Testis (tissue), 2 donors: ENCODE measurements at regions not wholly inside any gene's neighbourhood (a gene's known extent, or its start where the extent isn't known, plus 50 kb on each side); places are given as distances from the start of the nearest gene placed in this dataset.

Source experiments
- POLR2A ChIP-seq: fragments of 450-650 bp; IDR thresholded peaks from one replicate; pipeline ENCODE4 v1.6.1; 2017; ENCODE audit warnings: antibody characterized with exemption, mild to moderate bottlenecking, moderate library complexity
- TF ChIP-seq, protein P1 (sequence below), 3 experiments: fragments of 450-650 bp in 2 of 3; fragments of 200-600 bp in 1 of 3; sonication (generic) in 1 of 3; IDR thresholded peaks; one replicate each; pipeline ENCODE4 v1.5.1; 2016 to 2019; ENCODE audit warnings: antibody characterized with exemption in 3 of 3, mild to moderate bottlenecking in 2 of 3, moderate library complexity in 1 of 3

DNA sequence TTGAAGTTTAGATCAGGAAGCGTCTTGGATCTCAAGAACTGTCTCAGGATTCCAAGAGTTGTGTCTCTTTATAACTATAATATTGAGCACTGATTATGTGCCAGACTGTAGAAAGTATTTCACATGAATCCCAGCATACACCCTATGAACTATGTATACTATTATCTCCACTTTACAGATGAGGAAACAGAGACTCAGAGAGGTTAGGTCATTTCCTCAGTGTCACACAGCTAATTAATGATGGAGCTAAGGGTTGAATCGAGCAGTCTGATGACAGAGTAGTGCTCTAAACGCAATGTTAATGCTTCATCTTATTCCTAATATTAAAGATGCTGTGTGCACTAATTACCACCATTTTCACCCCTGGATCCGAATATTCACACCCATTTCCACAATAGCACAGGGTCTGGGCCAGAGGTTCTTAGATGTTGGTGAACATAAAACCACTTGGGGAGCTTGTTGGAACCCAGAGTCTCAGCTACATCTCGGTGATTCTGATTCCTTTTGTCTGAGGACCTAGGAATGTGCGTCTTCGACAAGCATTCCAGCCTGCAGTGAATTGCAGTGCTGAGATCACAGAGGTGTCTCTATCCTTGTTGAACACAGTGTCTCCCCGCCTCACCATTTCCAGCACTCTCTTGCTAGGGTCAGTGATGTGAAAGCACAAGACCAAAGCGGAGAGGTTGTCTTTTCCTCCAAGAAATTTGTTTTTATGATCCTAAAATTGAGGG lies 213.8 kb downstream of the SP3 start:
- TF ChIP-seq, protein P1, sequence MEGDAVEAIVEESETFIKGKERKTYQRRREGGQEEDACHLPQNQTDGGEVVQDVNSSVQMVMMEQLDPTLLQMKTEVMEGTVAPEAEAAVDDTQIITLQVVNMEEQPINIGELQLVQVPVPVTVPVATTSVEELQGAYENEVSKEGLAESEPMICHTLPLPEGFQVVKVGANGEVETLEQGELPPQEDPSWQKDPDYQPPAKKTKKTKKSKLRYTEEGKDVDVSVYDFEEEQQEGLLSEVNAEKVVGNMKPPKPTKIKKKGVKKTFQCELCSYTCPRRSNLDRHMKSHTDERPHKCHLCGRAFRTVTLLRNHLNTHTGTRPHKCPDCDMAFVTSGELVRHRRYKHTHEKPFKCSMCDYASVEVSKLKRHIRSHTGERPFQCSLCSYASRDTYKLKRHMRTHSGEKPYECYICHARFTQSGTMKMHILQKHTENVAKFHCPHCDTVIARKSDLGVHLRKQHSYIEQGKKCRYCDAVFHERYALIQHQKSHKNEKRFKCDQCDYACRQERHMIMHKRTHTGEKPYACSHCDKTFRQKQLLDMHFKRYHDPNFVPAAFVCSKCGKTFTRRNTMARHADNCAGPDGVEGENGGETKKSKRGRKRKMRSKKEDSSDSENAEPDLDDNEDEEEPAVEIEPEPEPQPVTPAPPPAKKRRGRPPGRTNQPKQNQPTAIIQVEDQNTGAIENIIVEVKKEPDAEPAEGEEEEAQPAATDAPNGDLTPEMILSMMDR (IDR thresholded peaks at IDR 0.05): no peak
- no peak for TF ChIP-seq POLR2A
